ENCODE measurements at regions not wholly inside any gene's neighbourhood (a gene's known extent, or its start where the extent isn't known, plus 50 kb on each side); places are given as distances from the start of the nearest gene placed in this dataset.

- no peak for TF ChIP-seq POLR2A (IDR thresholded peaks at IDR 0.05; ENCODE audit: borderline replicate concordance, extremely low read depth, insufficient read depth, insufficient read length)
- TF ChIP-seq ZNF274 (IDR thresholded peaks at IDR 0.05; ENCODE audit: low read depth, low read length), result no peak
- TF ChIP-seq, protein P1, sequence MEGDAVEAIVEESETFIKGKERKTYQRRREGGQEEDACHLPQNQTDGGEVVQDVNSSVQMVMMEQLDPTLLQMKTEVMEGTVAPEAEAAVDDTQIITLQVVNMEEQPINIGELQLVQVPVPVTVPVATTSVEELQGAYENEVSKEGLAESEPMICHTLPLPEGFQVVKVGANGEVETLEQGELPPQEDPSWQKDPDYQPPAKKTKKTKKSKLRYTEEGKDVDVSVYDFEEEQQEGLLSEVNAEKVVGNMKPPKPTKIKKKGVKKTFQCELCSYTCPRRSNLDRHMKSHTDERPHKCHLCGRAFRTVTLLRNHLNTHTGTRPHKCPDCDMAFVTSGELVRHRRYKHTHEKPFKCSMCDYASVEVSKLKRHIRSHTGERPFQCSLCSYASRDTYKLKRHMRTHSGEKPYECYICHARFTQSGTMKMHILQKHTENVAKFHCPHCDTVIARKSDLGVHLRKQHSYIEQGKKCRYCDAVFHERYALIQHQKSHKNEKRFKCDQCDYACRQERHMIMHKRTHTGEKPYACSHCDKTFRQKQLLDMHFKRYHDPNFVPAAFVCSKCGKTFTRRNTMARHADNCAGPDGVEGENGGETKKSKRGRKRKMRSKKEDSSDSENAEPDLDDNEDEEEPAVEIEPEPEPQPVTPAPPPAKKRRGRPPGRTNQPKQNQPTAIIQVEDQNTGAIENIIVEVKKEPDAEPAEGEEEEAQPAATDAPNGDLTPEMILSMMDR (IDR thresholded peaks at IDR 0.05 in 2 of 3, conservative IDR thresholded peaks at IDR 0.05 in 1 of 3; ENCODE audit: borderline replicate concordance in 1 of 3, insufficient read depth in 1 of 3, low read depth in 2 of 3, low read length in 2 of 3), result no peak
- no peak for TF ChIP-seq EZH2 (IDR thresholded peaks at IDR 0.05)
- no peak for TF ChIP-seq POLR2AphosphoS5 (IDR thresholded peaks at IDR 0.05; ENCODE audit: low read depth, low read length)
- TF ChIP-seq MAX (IDR thresholded peaks at IDR 0.05), result no peak
- TF ChIP-seq SP1 (IDR thresholded peaks at IDR 0.05; ENCODE audit: low read depth), result no peak
- no peak for TF ChIP-seq YY1 (IDR thresholded peaks at IDR 0.05; ENCODE audit: extremely low read depth, insufficient replicate concordance, low read depth, low read length)
- TF ChIP-seq SRF (IDR thresholded peaks at IDR 0.05; ENCODE audit: low read depth), result no peak
- TF ChIP-seq ZFX (IDR thresholded peaks at IDR 0.05), result no peak
Observed at GRCh38 chr6:81552644-81553043, 199.8 kb downstream of the TENT5A start.
